NCI-H345 treated with DMSO at 0.1 percent for 48 hours (cell line): ENCODE measurements at regions not wholly inside any gene's neighbourhood (a gene's known extent, or its start where the extent isn't known, plus 50 kb on each side); places are given as distances from the start of the nearest gene placed in this dataset.
"Not testable (repeated sequence)": the region's sequence is repeated elsewhere in the genome, so short reads cannot be mapped to it uniquely, and the experiment has no call there.

Experiments used
- DNase-seq: peaks from one replicate; lab custom pipeline; 2025; ENCODE audit not compliant: unreplicated experiment; lab: John Stamatoyannopoulos, UW

- no peak for DNase-seq
Observed at GRCh38 chr6:76789580-76789979, 673.7 kb downstream of the HTR1B start.

DNA sequence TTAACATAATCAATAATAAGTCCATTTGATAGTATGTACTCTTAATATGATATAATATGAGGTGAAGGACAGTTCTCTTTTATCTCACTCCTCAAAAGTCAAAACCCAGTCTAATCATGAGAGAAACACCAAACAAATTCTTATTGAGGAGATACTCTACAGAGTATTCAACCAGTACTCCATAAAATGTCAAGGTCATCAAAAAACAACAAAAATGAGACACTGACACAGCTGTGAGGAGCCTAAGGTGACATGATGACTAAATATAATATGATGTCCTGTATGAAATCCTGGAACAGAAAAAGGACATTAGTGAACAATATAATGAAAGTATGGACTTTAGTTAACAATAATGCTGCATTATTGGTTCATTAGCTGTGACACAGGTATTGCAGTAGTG, 675.1 kb downstream of the HTR1B start:
- no peak for DNase-seq

GRCh38 chr6:76779068-76779467, 684.2 kb downstream of the HTR1B start:
- no peak for DNase-seq

DNA sequence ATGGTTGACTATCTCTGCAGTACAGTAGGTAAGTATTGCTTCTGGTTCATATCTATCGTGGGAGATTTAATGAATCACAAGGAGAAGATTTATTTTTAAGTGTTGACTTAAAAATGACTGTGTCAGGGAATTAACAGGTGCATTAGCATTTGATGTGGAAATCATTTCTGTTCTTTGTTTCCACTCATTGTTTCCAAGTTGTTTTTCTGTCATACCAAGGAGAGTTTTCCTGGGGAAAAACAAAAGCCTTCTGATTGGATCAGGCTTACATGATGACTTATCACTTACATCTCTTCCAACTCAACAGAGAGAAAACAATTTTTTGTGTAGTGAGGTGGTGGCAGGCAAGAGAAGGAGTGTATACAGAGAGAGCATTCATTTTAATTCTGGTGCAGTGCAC, 686.4 kb downstream of the HTR1B start:
- no peak for DNase-seq

DNA sequence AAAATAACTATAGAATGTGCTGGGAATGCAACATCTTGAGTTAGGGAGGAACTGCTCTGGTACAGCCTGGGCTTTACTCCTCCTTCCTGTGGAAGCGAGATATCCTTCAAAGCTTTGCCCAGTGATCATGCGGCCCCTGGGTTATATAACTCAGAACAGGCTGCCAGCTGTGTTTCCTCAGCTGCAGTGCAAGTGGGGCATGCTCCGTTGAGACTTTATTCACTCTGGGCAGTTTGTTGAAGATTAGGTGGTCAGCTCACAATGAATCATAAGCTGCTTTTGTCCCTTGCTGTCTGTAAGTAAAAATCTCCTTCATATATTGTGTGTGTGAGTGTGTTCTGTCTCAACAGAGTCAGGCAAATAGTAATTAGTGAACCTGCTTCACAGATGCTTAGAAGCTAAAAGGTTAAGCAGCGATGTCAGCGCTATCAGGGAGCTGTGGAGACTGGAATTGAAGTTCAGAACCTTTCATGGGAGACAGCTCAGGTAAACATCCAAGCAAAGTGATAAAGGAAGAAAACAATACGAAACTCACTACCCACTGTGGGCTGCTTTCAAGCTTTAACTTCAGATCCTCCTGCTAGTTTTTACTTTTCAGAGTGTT, 688.4 kb downstream of the HTR1B start:
- peak; percentile 20 for DNase-seq

DNA sequence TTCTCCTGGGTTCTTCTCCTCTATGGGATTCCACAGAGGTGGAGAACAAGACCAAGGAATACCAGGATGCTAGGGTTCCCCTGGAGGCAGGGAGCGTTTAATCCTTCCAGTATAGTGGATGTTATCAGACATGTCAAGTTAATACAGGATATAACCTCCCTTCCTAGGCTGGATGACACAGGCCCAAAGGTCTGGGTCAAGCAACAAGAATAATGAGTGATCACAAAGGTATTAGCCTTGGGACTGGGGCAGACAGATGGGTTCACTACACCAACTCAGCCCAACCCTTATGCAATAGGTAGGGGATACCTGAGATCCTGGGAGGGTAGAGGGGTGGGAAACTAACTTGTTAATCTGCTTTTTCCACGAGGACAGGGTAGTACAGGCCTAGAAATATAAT, 690.3 kb downstream of the HTR1B start:
- no peak for DNase-seq

GRCh38 chr6:76771059-76771634, 692.1 kb downstream of the HTR1B start:
- DNase-seq = no peak

GRCh38 chr6:76770281-76770680, 693.0 kb downstream of the HTR1B start:
- no peak for DNase-seq

DNA sequence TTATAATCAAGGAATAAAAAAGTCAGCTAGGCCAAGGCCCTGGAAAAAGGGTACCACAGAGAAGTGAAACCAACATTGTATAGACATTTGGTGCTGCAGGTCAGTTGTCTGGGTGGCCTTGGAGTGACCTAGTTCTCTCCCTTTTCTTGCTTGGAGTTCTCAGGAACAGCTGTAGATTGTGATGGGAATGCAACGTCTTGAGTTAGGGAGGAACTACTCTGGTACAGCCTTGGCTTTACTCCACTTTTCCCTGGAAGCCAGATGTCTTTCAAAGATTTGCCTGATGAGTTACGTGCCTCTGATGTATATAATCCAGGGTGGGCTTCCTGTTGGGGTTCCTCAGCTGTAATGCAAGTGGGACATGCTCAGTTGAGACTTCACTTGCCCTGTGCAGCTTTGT, 694.7 kb downstream of the HTR1B start:
- no peak for DNase-seq

- no peak for DNase-seq
Observed at GRCh38 chr6:76764057-76764456, 691.6 kb upstream of the IMPG1 start.

- no peak for DNase-seq
Observed at GRCh38 chr6:76752841-76753240, 680.4 kb upstream of the IMPG1 start.

GRCh38 chr6:76745388-76745787, 672.9 kb upstream of the IMPG1 start:
- not testable (repeated sequence) for DNase-seq

- DNase-seq = not testable (repeated sequence)
Observed at GRCh38 chr6:76744151-76744720, 671.8 kb upstream of the IMPG1 start.

DNA sequence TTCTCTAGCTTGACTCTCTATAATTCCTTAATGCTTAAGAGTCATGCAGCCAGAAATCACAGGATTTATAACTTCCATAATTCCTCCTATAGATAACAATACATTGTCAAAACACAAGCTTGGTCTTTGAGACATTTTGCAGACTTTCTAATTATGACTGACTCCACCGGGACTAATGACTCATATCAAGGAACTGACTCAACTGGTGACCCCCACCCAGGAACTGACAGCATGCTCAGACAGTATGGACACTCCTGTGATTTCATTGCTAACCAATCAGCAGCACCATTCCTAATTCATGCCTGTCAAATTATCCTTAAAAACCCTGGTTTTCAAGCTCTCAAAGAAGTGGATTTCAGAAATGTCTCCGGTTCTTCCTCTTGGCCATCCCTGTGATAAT, 670.5 kb upstream of the IMPG1 start:
- no peak for DNase-seq

DNA sequence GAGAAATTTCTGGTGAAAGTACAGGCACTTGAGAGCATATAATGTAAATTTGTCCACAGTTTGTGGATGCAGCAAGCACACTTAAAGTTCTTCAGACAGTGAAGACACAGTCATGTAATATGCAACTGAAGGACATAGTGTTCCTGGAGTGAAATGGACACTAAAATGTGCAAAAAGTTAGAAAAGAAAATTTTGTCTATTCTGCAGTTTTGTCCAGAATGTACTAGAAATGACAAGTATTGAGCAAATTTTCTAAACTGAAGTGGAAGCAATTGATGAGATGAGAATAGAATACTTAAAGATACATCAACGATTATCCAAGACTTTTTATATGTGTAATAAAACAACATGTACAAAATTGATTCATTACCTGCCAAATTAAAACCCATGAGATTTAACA, 647.0 kb upstream of the IMPG1 start:
- DNase-seq = no peak

GRCh38 chr6:76708641-76709331, 636.3 kb upstream of the IMPG1 start:
- DNase-seq = no peak

GRCh38 chr6:76707630-76708029, 635.2 kb upstream of the IMPG1 start:
- no peak for DNase-seq

- no peak for DNase-seq
Observed at GRCh38 chr6:76706631-76707030, 634.2 kb upstream of the IMPG1 start.

- no peak for DNase-seq
Observed at GRCh38 chr6:76706086-76706485, 633.6 kb upstream of the IMPG1 start.

DNA sequence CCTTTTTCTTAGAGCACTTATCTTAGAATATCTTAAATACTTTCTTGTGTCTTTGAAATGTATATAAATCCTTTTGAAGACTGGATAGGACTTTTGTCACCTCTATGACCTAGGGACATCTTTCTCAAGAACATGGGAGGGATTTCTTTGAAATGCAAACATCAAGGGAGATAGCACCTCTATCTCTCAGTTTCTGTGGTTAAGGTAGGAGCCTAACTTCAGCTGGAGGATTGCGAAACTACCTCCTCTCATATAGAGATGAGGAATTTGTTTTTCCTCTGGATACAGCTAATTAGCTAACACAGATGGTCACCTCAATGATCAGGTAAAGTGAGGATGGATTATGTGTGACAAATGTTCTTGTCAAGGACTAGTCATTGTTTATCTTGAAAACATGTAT, 631.3 kb upstream of the IMPG1 start:
- DNase-seq = no peak

GRCh38 chr6:76703285-76703684, 630.8 kb upstream of the IMPG1 start:
- no peak for DNase-seq

- no peak for DNase-seq
Observed at GRCh38 chr6:76702187-76702586, 629.7 kb upstream of the IMPG1 start.
